Dermis microvascular lymphatic vessel endothelial cell (primary cell): ENCODE measurements at regions not wholly inside any gene's neighbourhood (a gene's known extent, or its start where the extent isn't known, plus 50 kb on each side); places are given as distances from the start of the nearest gene placed in this dataset.
A peak's percentile ranks its signal among the peaks of the same experiment; 100 is the strongest.
"Not testable (repeated sequence)": the region's sequence is repeated elsewhere in the genome, so short reads cannot be mapped to it uniquely, and the experiment has no call there.

Source experiments
- DNase-seq, 2 donors: peaks; one replicate each; pipeline versions ENCODE4 v3.0.0 to v3.0.0-alpha.2; 2010; ENCODE audit warnings: low read depth in 2 of 2

- DNase-seq, result not testable (repeated sequence)
Observed at GRCh38 chr16:52104993-52105392, 441.9 kb downstream of the TOX3 start.

GRCh38 chr16:52103791-52104190, 443.2 kb downstream of the TOX3 start:
- DNase-seq, result no peak

- no peak for DNase-seq
Observed at GRCh38 chr16:52101246-52101645, 445.7 kb downstream of the TOX3 start.

- no peak for DNase-seq
Observed at GRCh38 chr16:52099382-52099781, 447.6 kb downstream of the TOX3 start.

- DNase-seq, result no peak
Observed at GRCh38 chr16:52095471-52095870, 451.5 kb downstream of the TOX3 start.

GRCh38 chr16:52092126-52092525, 454.8 kb downstream of the TOX3 start:
- DNase-seq, result no peak

GRCh38 chr16:52090080-52090479, 456.9 kb downstream of the TOX3 start:
- DNase-seq, result no peak

GRCh38 chr16:52089476-52089875, 457.5 kb downstream of the TOX3 start:
- DNase-seq, result no peak

- no peak for DNase-seq
Observed at GRCh38 chr16:52086901-52087300, 460.0 kb downstream of the TOX3 start.

- no peak for DNase-seq
Observed at GRCh38 chr16:52078716-52079655, 468.0 kb downstream of the TOX3 start.

GRCh38 chr16:52077607-52078006, 469.3 kb downstream of the TOX3 start:
- no peak for DNase-seq

GRCh38 chr16:52076801-52077201, 470.1 kb downstream of the TOX3 start:
- no peak for DNase-seq

- no peak for DNase-seq
Observed at GRCh38 chr16:52076332-52076731, 470.6 kb downstream of the TOX3 start.

- DNase-seq, result no peak
Observed at GRCh38 chr16:52074133-52074532, 472.8 kb downstream of the TOX3 start.

GRCh38 chr16:52073024-52073423, 473.9 kb downstream of the TOX3 start:
- DNase-seq, result no peak

GRCh38 chr16:52071101-52071500, 475.8 kb downstream of the TOX3 start:
- no peak for DNase-seq

GRCh38 chr16:52070341-52071057, 476.4 kb downstream of the TOX3 start:
- DNase-seq, result no peak

GRCh38 chr16:52069866-52070265, 477.1 kb downstream of the TOX3 start:
- peak in 1 of 2 donors; percentile 31 for DNase-seq

- DNase-seq, result peak in 1 of 2 donors; percentile 17
Observed at GRCh38 chr16:52068447-52069074, 478.4 kb downstream of the TOX3 start.

GRCh38 chr16:52066962-52067361, 480.0 kb downstream of the TOX3 start:
- no peak for DNase-seq

- no peak for DNase-seq
Observed at GRCh38 chr16:52056259-52056658, 490.7 kb downstream of the TOX3 start.

- no peak for DNase-seq
Observed at GRCh38 chr16:52055381-52055780, 491.6 kb downstream of the TOX3 start.
